IMR-90 (cell line): ENCODE measurements at regions not wholly inside any gene's neighbourhood (a gene's known extent, or its start where the extent isn't known, plus 50 kb on each side); places are given as distances from the start of the nearest gene placed in this dataset.

Experiments
- ATAC-seq: fragments of 200-7000 bp; cut with Tn5 transposase; 2 replicates; pipeline ENCODE4 v1.9.1; 2020; ENCODE audit warnings: low read depth, mild to moderate bottlenecking, moderate library complexity
- BruUV-seq: library from RNA; stranded (reverse); fragments of 400-500 nt; replicated peaks from 2 replicates; lab custom pipeline; 2021; lab: Mats Ljungman, UMichigan
- CTCF ChIA-PET: fragments of 300-600 bp; formaldehyde crosslinking; extraction: SDS; loops from one replicate; lab custom pipeline; 2021; ENCODE audit warnings: antibody characterized with exemption; lab: Yijun Ruan, JAX
- POLR2A ChIA-PET: fragments of 300-600 bp; sonication (Branson Sonifier 250); formaldehyde crosslinking; loops from one replicate; lab custom pipeline; 2022; ENCODE audit warnings: antibody characterized with exemption; ENCODE audit not compliant: unreplicated experiment; lab: Charles Lee
- DNase-seq: peaks from one replicate; pipeline ENCODE4 v3.0.0; 2013
- H2AFZ ChIP-seq: replicated peaks from 2 replicates; pipeline ENCODE3; 2013; ENCODE audit warnings: low read length, mild to moderate bottlenecking; ENCODE audit not compliant: poor library complexity
- H2AK5ac ChIP-seq: 2 replicates; pipeline ENCODE4 v1.6.1; 2013; ENCODE audit warnings: low read depth, low read length, inconsistent platforms
- H2AK9ac ChIP-seq: replicated peaks from 2 replicates; pipeline ENCODE3; 2013; ENCODE audit warnings: mild to moderate bottlenecking, low read depth, low read length, moderate library complexity; ENCODE audit not compliant: poor library complexity
- H2BK120ac ChIP-seq: 2 replicates; pipeline ENCODE4 v1.6.1; 2013; ENCODE audit warnings: low read depth, low read length, inconsistent platforms
- H2BK15ac ChIP-seq: 3 replicates; pipeline ENCODE4 v1.6.1; 2013; ENCODE audit warnings: low read depth, low read length, inconsistent platforms
- H2BK20ac ChIP-seq: 2 replicates; pipeline ENCODE4 v1.6.1; 2013; ENCODE audit warnings: low read depth, mild to moderate bottlenecking, inconsistent platforms, low read length, moderate library complexity
- H2BK5ac ChIP-seq: 2 replicates; pipeline ENCODE4 v1.6.1; 2013; ENCODE audit warnings: mild to moderate bottlenecking, low read depth, low read length, inconsistent platforms; ENCODE audit not compliant: poor library complexity, severe bottlenecking
- H3K14ac ChIP-seq: replicated peaks from 2 replicates; pipeline ENCODE4 v1.6.1; 2013; ENCODE audit warnings: low read depth, low read length, inconsistent platforms
- H3K18ac ChIP-seq: 2 replicates; pipeline ENCODE4 v1.6.1; 2013; ENCODE audit warnings: low read depth, low read length, control low read depth
- H3K23ac ChIP-seq: 2 replicates; pipeline ENCODE4 v1.6.1; 2013; ENCODE audit warnings: low read depth, low read length, inconsistent platforms
- H3K27ac ChIP-seq: 2 replicates; pipeline ENCODE4 v1.5.1; 2013; ENCODE audit warnings: mild to moderate bottlenecking, control low read depth, low read length; ENCODE audit not compliant: insufficient read depth
- H3K27me3 ChIP-seq: 2 replicates; pipeline ENCODE4 v1.6.1; 2013; ENCODE audit warnings: low read length; ENCODE audit not compliant: control insufficient read depth, insufficient read depth
- H3K36me3 ChIP-seq: 2 replicates; pipeline ENCODE4 v1.6.1; 2013; ENCODE audit warnings: low read length, mixed read lengths; ENCODE audit not compliant: control insufficient read depth, insufficient read depth
- H3K4ac ChIP-seq: 2 replicates; pipeline ENCODE4 v1.6.1; 2013; ENCODE audit warnings: low read depth, low read length, inconsistent platforms
- H3K4me1 ChIP-seq: 2 replicates; pipeline ENCODE4 v1.6.1; 2013; ENCODE audit warnings: low read length, mixed read lengths; ENCODE audit not compliant: control insufficient read depth, insufficient read depth
- H3K4me2 ChIP-seq: 2 replicates; pipeline ENCODE4 v1.6.1; 2013; ENCODE audit warnings: low read depth, mild to moderate bottlenecking, control low read depth, low read length, moderate library complexity
- H3K4me3 ChIP-seq: 2 replicates; pipeline ENCODE4 v1.5.1; 2013; ENCODE audit warnings: low read depth, mild to moderate bottlenecking, control low read depth, low read length, moderate library complexity; ENCODE audit not compliant: insufficient read depth
- H3K56ac ChIP-seq: 2 replicates; pipeline ENCODE4 v1.6.1; 2013; ENCODE audit warnings: low read length, inconsistent platforms; ENCODE audit not compliant: insufficient read depth; ENCODE audit errors: extremely low read depth
- H3K79me1 ChIP-seq, 2 experiments: 2 replicates each; pipeline ENCODE4 v1.6.1; 2013; ENCODE audit warnings: low read length in 2 of 2, inconsistent platforms in 1 of 2, low read depth in 1 of 2
- H3K9ac ChIP-seq: 2 replicates; pipeline ENCODE4 v1.6.1; 2013; ENCODE audit warnings: low read depth, low read length, control low read depth
- H3K9me1 ChIP-seq: 2 replicates; pipeline ENCODE4 v1.6.1; 2013; ENCODE audit warnings: low read length, inconsistent platforms; ENCODE audit not compliant: insufficient read depth
- H3K9me3 ChIP-seq: 2 replicates; pipeline ENCODE4 v1.6.1; 2013; ENCODE audit warnings: low read length; ENCODE audit not compliant: control insufficient read depth, insufficient read depth
- H4K20me1 ChIP-seq: 2 replicates; pipeline ENCODE4 v1.6.1; 2013; ENCODE audit warnings: low read length, inconsistent platforms; ENCODE audit not compliant: insufficient read depth
- H4K5ac ChIP-seq: 2 replicates; pipeline ENCODE4 v1.6.1; 2013; ENCODE audit warnings: mild to moderate bottlenecking, low read depth, low read length, control low read depth
- H4K8ac ChIP-seq, 2 experiments: 2 replicates each; pipeline ENCODE4 v1.6.1; 2013; ENCODE audit warnings: low read depth in 2 of 2, low read length in 2 of 2, control low read depth in 1 of 2, inconsistent platforms in 1 of 2
- H4K91ac ChIP-seq: 2 replicates; pipeline ENCODE4 v1.6.1; 2013; ENCODE audit warnings: low read depth, low read length, inconsistent platforms; ENCODE audit not compliant: insufficient read depth
- FOS ChIP-seq: fragments of 150-350 bp; IDR thresholded peaks from 2 replicates; pipeline ENCODE4 v1.6.1; 2016; ENCODE audit warnings: low read depth, low read length
- MAFK ChIP-seq: IDR thresholded peaks from 2 replicates; pipeline ENCODE4 v1.6.1; 2012; ENCODE audit warnings: low read depth, low read length, improper control_type of control experiment
- MXI1 ChIP-seq: IDR thresholded peaks from 2 replicates; pipeline ENCODE4 v1.6.1; 2012; ENCODE audit warnings: low read depth, mild to moderate bottlenecking, low read length, moderate library complexity, borderline replicate concordance
- WGBS, 2 experiments: methylation state at CpG; one replicate each; pipeline versions ENCODE4 v1.1.5 to v1.1.7; 2013; ENCODE audit warnings: missing lambda C conversion rate in 2 of 2; ENCODE audit not compliant: insufficient read length in 1 of 2; ENCODE audit errors: extremely low coverage in 2 of 2; 5-methylcytosine and 5-hydroxymethylcytosine counted together
- dilution Hi-C: fragments of 300-500 bp; cut with HindIII; formaldehyde crosslinking; loops from one replicate; pipeline ENCODE4 v1.14.3; 2018; ENCODE audit warnings: low sequenced_read_pairs; ENCODE audit not compliant: unreplicated experiment
- in situ Hi-C: fragments of 300-500 bp; cut with MboI; formaldehyde crosslinking; loops from 3 replicates; pipeline ENCODE4 v1.14.3; 2019; ENCODE audit warnings: low sequenced_read_pairs, inconsistent platforms, mixed read lengths
- intact Hi-C: fragments of 100-400 bp; cut with micrococcal nuclease; formaldehyde crosslinking; loops from 2 replicates; pipeline ENCODE4 v1.10.0; 2022

DNA sequence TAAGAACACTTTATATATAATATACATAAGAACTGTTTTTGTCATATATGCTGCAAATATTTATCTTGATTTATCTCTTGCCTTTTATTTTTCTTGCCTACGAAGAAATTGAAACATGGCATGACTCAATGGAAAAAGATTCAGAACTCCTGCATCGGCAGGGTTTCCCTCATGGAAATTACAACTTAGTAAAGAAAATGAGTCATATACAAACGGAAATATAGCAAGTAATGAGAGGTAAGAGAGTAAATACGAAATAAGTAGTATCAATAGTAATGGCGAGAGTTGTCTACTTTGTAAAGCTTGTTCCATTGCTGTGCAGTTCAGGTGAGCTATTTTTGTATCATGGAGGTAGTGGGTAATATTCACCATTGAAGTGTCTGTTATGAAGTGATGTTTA is 350.4 kb downstream of the DDX10 start:
- no TSS peak for BruUV-seq
- POLR2A ChIA-PET = no interaction called here
- Histone ChIP-seq H4K91ac (no peak overlapping the region), H3K27me3 (no peaks in the 10 kb centered on the region), H3K4me2 (peak overlapping the region; percentile 66; the same call in 1 of the 2 replicates), H4K20me1 (no peaks in the 10 kb centered on the region), H2AFZ (no peak overlapping the region), H3K79me1 (no peaks in the 10 kb centered on the region), H3K18ac (no peak overlapping the region; the same call in 1 of the 2 replicates), H3K14ac (no peak overlapping the region), H3K4ac (no peak overlapping the region), H2BK120ac (no peak overlapping the region), H3K4me3 (no peak overlapping the region), H2AK9ac (no peak overlapping the region), H3K4me1 (peaks cover 3% of the 10 kb centered on the region; the same call in 1 of the 2 replicates), H2AK5ac (no peak overlapping the region), H3K27ac (no peak overlapping the region), H4K8ac (no peak overlapping the region), H2BK20ac (no peak overlapping the region), H2BK5ac (no peak overlapping the region), H3K23ac (no peak overlapping the region), H3K36me3 (no peaks in the 10 kb centered on the region), H3K9ac (no peak overlapping the region), H3K9me3 (no peaks in the 10 kb centered on the region), H2BK15ac (no peak overlapping the region), H4K5ac (no peak overlapping the region), H3K56ac (no peak overlapping the region), H3K9me1 (no peaks in the 10 kb centered on the region)
- WGBS, 2 experiments = 68% methylated on average over 3 of the region's 5 CpGs; no CpG with 5 or more reads in 1 of the 2 experiments
- ATAC-seq (peak; percentile 72), DNase-seq (peak; percentile 82)
- dilution Hi-C loops = no loop called here
- TF ChIP-seq MAFK = 0 out of 2 replicates have a peak, but pooled peaks have one; percentile 19
- TF ChIP-seq FOS = peak; percentile 70
- no peak for TF ChIP-seq MXI1
- in situ Hi-C loops = no loop called here
- intact Hi-C loops = no loop called here
- CTCF ChIA-PET = no interaction called here
